Mucosa of rectum (tissue), 2 donors: ENCODE measurements at regions not wholly inside any gene's neighbourhood (a gene's known extent, or its start where the extent isn't known, plus 50 kb on each side); places are given as distances from the start of the nearest gene placed in this dataset.
"Not testable (repeated sequence)": the region's sequence is repeated elsewhere in the genome, so short reads cannot be mapped to it uniquely, and the experiment has no call there.

Source experiments
- H3K27ac ChIP-seq, 2 donors: one replicate each; pipeline ENCODE4 v1.7.0; 2013; ENCODE audit warnings: inconsistent platforms in 2 of 2, low read depth in 2 of 2, low read length in 2 of 2
- H3K27me3 ChIP-seq, 2 donors: one replicate each; pipeline ENCODE4 v1.7.0; 2013; ENCODE audit warnings: low read length in 2 of 2; ENCODE audit not compliant: control insufficient read depth in 2 of 2, insufficient read depth in 2 of 2
- H3K36me3 ChIP-seq, 2 donors: one replicate each; pipeline ENCODE4 v1.7.0; 2013; ENCODE audit warnings: low read length in 2 of 2; ENCODE audit not compliant: control insufficient read depth in 2 of 2, insufficient read depth in 2 of 2
- H3K4me1 ChIP-seq, 2 donors: one replicate each; pipeline ENCODE4 v1.7.0; 2013; ENCODE audit warnings: low read length in 2 of 2, mild to moderate bottlenecking in 1 of 2; ENCODE audit not compliant: control insufficient read depth in 2 of 2, insufficient read depth in 2 of 2
- H3K4me3 ChIP-seq, 2 donors: one replicate each; pipeline ENCODE4 v1.7.0; 2013; ENCODE audit warnings: low read length in 2 of 2
- H3K9ac ChIP-seq, 2 donors: one replicate each; pipeline ENCODE4 v1.7.0; 2013; ENCODE audit warnings: low read length in 2 of 2, low read depth in 1 of 2, mild to moderate bottlenecking in 1 of 2
- H3K9me3 ChIP-seq, 2 donors: one replicate each; pipeline ENCODE4 v1.7.0; 2013; ENCODE audit warnings: low read length in 2 of 2; ENCODE audit not compliant: control insufficient read depth in 2 of 2
- donor health status: healthy.
- donor health status: Normal muscosa, but diverticular disease.

DNA sequence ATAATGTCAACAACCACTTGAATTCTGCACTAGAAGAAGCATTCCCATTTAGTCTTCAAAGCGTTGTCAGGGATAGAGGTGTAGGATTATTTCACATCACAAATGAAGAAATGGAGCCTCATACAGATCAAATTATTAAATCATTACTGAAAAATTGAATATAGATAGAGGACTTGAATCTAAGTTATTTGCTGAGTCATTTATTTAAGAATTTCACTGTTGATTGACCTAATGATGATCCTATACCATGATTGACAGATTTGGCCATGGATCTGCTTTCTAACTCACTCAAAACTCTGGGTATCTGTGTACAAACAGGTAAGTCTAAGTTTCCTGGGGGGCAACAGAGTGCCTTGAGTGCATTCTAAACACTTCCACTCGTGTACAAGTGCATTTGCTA is 215.9 kb downstream of the BTBD3 start:
- no peak overlapping the region for H3K4me3 ChIP-seq
- no peaks in the 10 kb centered on the region for H3K36me3 ChIP-seq
- H3K27ac ChIP-seq: no peak overlapping the region
- no peaks in the 10 kb centered on the region for H3K27me3 ChIP-seq
- H3K9me3 ChIP-seq: no peaks in the 10 kb centered on the region
- H3K9ac ChIP-seq: no peak overlapping the region
- H3K4me1 ChIP-seq: no peaks in the 10 kb centered on the region

DNA sequence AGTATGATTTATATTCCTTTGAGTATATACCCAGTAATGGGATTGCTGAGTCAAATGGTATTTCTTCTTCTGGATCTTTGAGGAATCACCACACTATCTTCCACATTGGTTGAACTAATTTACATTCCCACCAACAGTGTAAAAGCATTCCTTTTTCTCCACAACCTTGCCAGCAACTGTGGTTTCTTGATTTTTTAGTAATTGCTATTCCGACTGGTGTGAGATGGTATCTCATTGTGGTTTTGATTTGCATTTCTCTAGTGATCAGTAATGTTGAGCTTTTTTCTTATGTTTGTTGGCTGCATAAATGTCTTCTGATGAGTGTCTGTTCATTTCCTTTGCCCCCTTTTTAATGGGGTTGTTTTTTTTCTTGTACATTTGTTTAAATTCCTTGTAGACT is 228.3 kb downstream of the BTBD3 start:
- not testable (repeated sequence) for H3K27ac ChIP-seq, H3K9ac ChIP-seq, H3K27me3 ChIP-seq, H3K4me1 ChIP-seq, H3K4me3 ChIP-seq, H3K9me3 ChIP-seq, H3K36me3 ChIP-seq

DNA sequence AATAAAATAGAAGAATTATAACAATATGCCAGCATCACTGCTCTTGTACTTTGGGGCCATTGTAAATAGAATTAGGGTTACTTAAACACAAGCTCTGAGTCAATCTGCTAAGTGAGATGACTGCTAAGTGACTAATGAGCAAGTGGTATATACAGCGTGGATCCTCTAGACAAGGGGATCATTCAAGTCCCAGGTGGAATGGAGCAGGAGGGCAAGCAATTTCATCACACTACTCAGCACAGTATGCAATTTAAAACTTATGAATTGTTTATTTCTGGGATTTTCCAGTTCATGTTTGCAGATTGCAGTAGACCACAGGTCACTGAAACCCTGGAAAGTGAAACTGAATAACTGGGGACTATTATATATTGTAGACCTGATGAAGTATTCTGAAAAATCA is 235.3 kb downstream of the BTBD3 start:
- Histone ChIP-seq H3K27ac (no peak overlapping the region), H3K36me3 (no peaks in the 10 kb centered on the region), H3K4me3 (no peak overlapping the region), H3K4me1 (no peaks in the 10 kb centered on the region), H3K9ac (no peak overlapping the region), H3K27me3 (no peaks in the 10 kb centered on the region), H3K9me3 (no peaks in the 10 kb centered on the region)

DNA sequence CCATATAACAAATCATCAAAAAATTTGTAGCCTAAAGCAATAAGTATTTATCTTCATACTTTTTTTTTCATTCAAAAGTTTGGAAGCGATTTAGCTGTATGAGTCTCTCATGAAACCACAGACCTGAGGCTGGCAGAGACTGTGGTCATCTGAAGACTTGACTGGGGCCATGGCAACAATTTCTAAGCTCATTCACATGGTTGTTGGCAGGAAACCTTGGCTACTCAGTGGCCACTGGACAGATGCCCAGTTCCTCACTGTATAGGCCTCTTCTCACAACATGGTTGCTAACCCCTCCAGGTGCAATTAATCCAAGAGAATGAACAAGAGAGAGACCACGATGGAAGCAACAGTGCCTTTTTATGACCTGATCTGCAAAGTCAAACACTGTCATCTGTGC is 235.9 kb downstream of the BTBD3 start:
- no peak overlapping the region for H3K9ac ChIP-seq
- H3K4me1 ChIP-seq: no peaks in the 10 kb centered on the region
- no peaks in the 10 kb centered on the region for H3K9me3 ChIP-seq
- no peaks in the 10 kb centered on the region for H3K36me3 ChIP-seq
- H3K4me3 ChIP-seq: no peak overlapping the region
- no peak overlapping the region for H3K27ac ChIP-seq
- H3K27me3 ChIP-seq: no peaks in the 10 kb centered on the region

DNA sequence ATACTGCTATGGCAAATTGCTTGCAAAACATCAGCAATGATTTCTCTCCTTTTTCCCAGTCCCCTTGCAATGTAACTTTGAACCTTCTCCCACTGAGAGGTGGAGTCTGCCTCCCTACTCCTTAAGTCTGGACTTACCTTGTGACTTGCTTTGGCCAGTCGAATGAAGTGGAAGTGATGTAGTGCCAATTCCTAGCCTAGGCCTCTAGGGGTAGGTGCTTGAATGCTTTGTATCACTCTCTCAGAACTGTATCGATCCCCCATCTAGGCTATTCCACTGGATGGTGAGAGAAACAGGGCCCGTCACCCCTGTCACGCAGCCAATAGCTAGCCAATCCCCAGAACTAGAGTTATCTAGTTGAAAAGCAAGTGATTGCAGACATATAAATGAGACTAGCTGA is 238.6 kb downstream of the BTBD3 start:
- no peaks in the 10 kb centered on the region for H3K27me3 ChIP-seq

DNA sequence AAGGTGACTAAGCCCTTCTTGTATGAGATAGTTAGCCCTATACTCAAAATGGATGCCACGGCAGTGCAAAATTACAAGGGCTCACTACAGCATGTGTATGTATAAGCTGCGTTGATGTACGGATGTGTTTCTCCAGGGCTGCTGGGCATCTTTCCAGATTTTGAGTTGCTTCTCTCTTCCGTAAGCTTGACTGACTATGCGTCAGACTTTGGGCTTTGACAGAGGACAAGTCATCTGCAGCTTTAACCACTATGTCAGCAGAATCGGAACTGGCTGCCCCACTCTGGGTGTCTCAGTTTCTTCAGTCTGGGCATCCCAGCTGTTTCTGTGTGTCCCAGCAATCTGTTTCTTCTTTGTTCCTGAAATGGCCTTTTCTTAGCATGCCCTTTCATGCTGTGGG is 241.6 kb downstream of the BTBD3 start:
- Histone ChIP-seq H3K27ac (no peak overlapping the region), H3K27me3 (no peaks in the 10 kb centered on the region), H3K9me3 (no peaks in the 10 kb centered on the region), H3K36me3 (no peaks in the 10 kb centered on the region), H3K4me1 (no peaks in the 10 kb centered on the region), H3K4me3 (no peak overlapping the region), H3K9ac (no peak overlapping the region)

More for the DNA sequence above, 238.6 kb downstream of the BTBD3 start:
- Histone ChIP-seq H3K9ac (no peak overlapping the region), H3K9me3 (no peaks in the 10 kb centered on the region), H3K27ac (no peak overlapping the region), H3K4me3 (no peak overlapping the region), H3K36me3 (no peaks in the 10 kb centered on the region), H3K4me1 (no peaks in the 10 kb centered on the region)

DNA sequence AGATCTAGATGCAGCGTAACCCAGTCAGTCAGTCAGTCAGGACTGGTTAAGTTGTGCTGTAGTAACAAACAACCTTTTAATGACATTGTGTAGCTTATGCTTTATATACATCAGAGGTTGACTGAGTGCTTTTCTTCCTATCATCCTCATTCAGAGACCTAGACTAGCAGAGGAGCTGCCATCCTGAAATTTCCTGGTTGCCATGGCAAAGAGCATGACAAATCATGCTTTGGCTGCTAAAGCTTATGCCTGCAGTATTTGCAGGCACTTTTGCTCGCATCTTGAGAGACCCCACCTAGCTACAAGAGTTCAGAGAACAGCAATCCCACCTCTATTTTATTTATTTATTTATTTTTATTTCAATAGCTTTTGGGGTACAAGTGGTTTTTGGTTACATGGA is 244.0 kb downstream of the BTBD3 start:
- H3K9me3 ChIP-seq: no peaks in the 10 kb centered on the region
- no peak overlapping the region for H3K4me3 ChIP-seq
- H3K27ac ChIP-seq: no peak overlapping the region
- no peaks in the 10 kb centered on the region for H3K27me3 ChIP-seq
- no peaks in the 10 kb centered on the region for H3K36me3 ChIP-seq
- no peaks in the 10 kb centered on the region for H3K4me1 ChIP-seq
- H3K9ac ChIP-seq: no peak overlapping the region

DNA sequence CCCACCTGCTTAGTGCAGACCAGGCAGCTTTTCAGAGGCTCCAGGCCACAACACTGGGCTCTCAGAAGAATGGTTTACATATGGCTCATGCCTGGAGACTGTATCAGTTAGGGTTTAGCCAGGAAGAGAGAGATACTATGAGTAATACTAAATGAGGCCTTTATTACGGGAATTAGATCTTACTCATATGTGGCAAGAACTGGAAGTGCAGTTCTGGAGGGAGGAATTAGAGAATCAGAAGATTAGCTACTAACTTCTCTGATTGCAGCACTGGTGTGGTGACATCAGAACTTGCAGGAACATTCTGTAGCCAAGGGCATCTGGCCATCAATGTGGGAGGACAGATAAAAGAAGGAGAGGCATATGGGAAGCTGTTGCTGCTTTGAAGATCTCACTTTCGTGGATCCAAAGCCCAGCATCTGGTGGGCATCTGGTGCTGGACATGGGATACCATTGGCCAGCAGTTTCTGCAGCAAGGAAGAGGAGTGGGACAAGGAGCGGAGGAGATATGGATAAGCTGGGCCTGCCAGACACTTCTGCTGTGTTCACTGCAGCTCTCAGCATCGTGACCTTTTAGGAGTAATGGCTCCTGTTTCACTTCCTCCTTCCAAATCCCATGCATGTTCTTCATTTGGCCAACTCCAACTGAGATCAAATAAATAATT is 248.5 kb downstream of the BTBD3 start:
- H3K9ac ChIP-seq: no peak overlapping the region
- H3K4me1 ChIP-seq: no peaks in the 10 kb centered on the region
- no peaks in the 10 kb centered on the region for H3K36me3 ChIP-seq
- no peak overlapping the region for H3K4me3 ChIP-seq
- no peaks in the 10 kb centered on the region for H3K27me3 ChIP-seq
- no peaks in the 10 kb centered on the region for H3K9me3 ChIP-seq
- H3K27ac ChIP-seq: peak overlapping the region in 1 of 2 donors; percentile 43

DNA sequence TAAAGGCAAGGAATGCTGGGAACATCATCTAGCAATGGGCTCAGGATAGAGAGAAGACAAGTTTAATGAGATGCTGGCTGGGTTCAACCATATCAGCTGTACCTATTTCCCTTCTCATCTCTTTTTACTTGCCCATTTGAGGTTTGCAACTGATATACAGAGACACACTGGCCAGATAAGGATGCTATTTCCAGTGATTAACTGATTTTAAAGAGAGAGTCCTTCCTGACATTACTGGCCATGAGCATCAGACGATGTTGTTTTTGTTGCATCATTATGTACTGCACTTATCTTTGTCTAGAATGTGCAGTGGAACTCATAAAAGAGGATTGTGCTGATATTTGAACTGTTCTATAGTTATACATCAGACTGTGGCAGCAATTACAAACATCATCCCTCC is 252.7 kb downstream of the BTBD3 start:
- H3K4me3 ChIP-seq: no peak overlapping the region
- H3K27ac ChIP-seq: no peak overlapping the region
- no peak overlapping the region for H3K9ac ChIP-seq

DNA sequence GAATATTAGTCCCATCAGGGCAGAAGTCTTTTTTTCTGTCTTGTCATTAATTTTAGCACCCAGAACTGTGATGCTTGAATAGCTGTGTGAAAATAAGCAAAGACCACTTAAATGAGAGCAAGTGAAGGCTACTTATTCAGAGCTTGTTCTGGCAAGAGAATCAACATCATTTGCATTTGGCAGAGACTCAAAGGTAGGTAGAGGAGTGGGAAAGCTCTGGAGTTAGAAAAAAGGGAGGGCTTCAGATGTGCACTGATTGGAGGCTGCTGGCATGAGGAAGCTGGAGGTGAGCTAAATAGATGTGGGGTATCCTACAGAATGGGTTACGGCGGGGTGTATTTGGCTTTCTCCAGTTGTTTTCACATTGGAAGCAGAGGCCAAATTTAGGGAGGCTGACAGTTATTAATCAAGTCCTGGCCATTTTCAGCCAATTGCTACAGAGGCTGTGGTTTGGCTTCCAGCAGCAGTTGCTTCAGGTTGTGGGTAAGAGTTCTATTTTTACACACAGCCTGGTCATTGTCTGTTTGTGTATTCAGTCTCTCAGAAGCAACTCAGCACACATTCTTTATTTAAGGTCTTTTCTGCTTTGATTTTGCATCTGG is 254.3 kb downstream of the BTBD3 start:
- H3K27ac ChIP-seq: no peak overlapping the region
- H3K4me3 ChIP-seq: no peak overlapping the region
- no peaks in the 10 kb centered on the region for H3K9me3 ChIP-seq
- peaks cover 0 to 13% of the 10 kb centered on the region in 2 donors for H3K4me1 ChIP-seq
- no peak overlapping the region for H3K9ac ChIP-seq
- H3K27me3 ChIP-seq: no peaks in the 10 kb centered on the region
- no peaks in the 10 kb centered on the region for H3K36me3 ChIP-seq

More for the DNA sequence above, 252.7 kb downstream of the BTBD3 start:
- no peaks in the 10 kb centered on the region for H3K36me3 ChIP-seq
- H3K9me3 ChIP-seq: no peaks in the 10 kb centered on the region
- no peaks in the 10 kb centered on the region for H3K27me3 ChIP-seq
- H3K4me1 ChIP-seq: peaks cover 0 to under 1% of the 10 kb centered on the region in 2 donors
